Mesenchymal stem cell (in vitro differentiated cells and primary cell): ENCODE measurements at regions not wholly inside any gene's neighbourhood (a gene's known extent, or its start where the extent isn't known, plus 50 kb on each side); places are given as distances from the start of the nearest gene placed in this dataset.

ENCODE experiments used
- DNase-seq: peaks from one replicate; pipeline ENCODE4 v3.0.0-alpha.2; 2013
- H2AFZ ChIP-seq: one replicate; pipeline ENCODE4 v1.6.1; 2013; ENCODE audit warnings: low read depth, mild to moderate bottlenecking, control low read depth, inconsistent platforms, low read length, moderate library complexity
- H2AK5ac ChIP-seq: 2 replicates; pipeline ENCODE4 v1.6.1; 2013; ENCODE audit warnings: low read length, moderate library complexity, mild to moderate bottlenecking, inconsistent platforms; ENCODE audit not compliant: severe bottlenecking
- H2BK120ac ChIP-seq: one replicate; pipeline ENCODE4 v1.6.1; 2013; ENCODE audit warnings: low read depth, mild to moderate bottlenecking, inconsistent platforms, low read length, moderate library complexity
- H2BK12ac ChIP-seq, 2 experiments: one replicate each; pipeline ENCODE4 v1.6.1; 2013; ENCODE audit warnings: inconsistent platforms in 2 of 2, low read length in 2 of 2, mild to moderate bottlenecking in 2 of 2, moderate library complexity in 2 of 2, control low read depth in 1 of 2
- H2BK15ac ChIP-seq: one replicate; pipeline ENCODE4 v1.6.1; 2013; ENCODE audit warnings: mild to moderate bottlenecking, low read depth, inconsistent platforms; ENCODE audit not compliant: poor library complexity, severe bottlenecking
- H2BK5ac ChIP-seq: 2 replicates; pipeline ENCODE4 v1.6.1; 2013; ENCODE audit warnings: low read depth, mild to moderate bottlenecking, low read length, control low read depth, inconsistent platforms; ENCODE audit not compliant: poor library complexity, severe bottlenecking
- H3K14ac ChIP-seq, 2 experiments: one replicate each; pipeline ENCODE4 v1.6.1; 2013; ENCODE audit warnings: inconsistent platforms in 2 of 2, low read length in 2 of 2, control low read depth in 1 of 2, mild to moderate bottlenecking in 1 of 2, moderate library complexity in 1 of 2
- H3K18ac ChIP-seq, 2 experiments: one replicate each; pipeline ENCODE4 v1.6.1; 2013; ENCODE audit warnings: inconsistent platforms in 2 of 2, low read length in 2 of 2, control low read depth in 1 of 2, low read depth in 1 of 2, mild to moderate bottlenecking in 1 of 2
- H3K23ac ChIP-seq, 2 experiments: one replicate each; pipeline ENCODE4 v1.6.1; 2013; ENCODE audit warnings: inconsistent platforms in 2 of 2, low read length in 2 of 2, mild to moderate bottlenecking in 2 of 2, moderate library complexity in 2 of 2, control low read depth in 1 of 2
- H3K27ac ChIP-seq: 2 replicates; pipeline ENCODE4 v1.5.1; 2013; ENCODE audit warnings: mild to moderate bottlenecking, moderate library complexity, low read length, control low read depth, inconsistent platforms; ENCODE audit not compliant: poor library complexity, severe bottlenecking
- H3K27me3 ChIP-seq, 2 experiments: 2 replicates each; pipeline versions ENCODE4 v1.6.1 to v1.7.0; 2013; ENCODE audit warnings: low read length in 2 of 2, mild to moderate bottlenecking in 2 of 2, moderate library complexity in 2 of 2, control low read depth in 1 of 2, inconsistent platforms in 1 of 2; ENCODE audit not compliant: control insufficient read depth in 1 of 2, insufficient read depth in 1 of 2
- H3K36me3 ChIP-seq, 2 experiments: 2 replicates each; pipeline versions ENCODE4 v1.6.1 to v1.7.0; 2013; ENCODE audit warnings: low read length in 2 of 2, control low read depth in 1 of 2, inconsistent platforms in 1 of 2, low read depth in 1 of 2, mild to moderate bottlenecking in 1 of 2; ENCODE audit not compliant: insufficient read depth in 2 of 2, control insufficient read depth in 1 of 2
- H3K4ac ChIP-seq, 2 experiments: one replicate each; pipeline ENCODE4 v1.6.1; 2013; ENCODE audit warnings: inconsistent platforms in 2 of 2, low read length in 2 of 2, mild to moderate bottlenecking in 2 of 2, moderate library complexity in 2 of 2, control low read depth in 1 of 2, low read depth in 1 of 2
- H3K4me1 ChIP-seq: 2 replicates; pipeline ENCODE4 v1.6.1; 2013; ENCODE audit warnings: low read depth, low read length, control low read depth; ENCODE audit not compliant: control insufficient read depth, insufficient read depth
- H3K4me2 ChIP-seq: 2 replicates; pipeline ENCODE4 v1.6.1; 2013; ENCODE audit warnings: low read length, mild to moderate bottlenecking, inconsistent platforms; ENCODE audit not compliant: poor library complexity, severe bottlenecking
- H3K4me3 ChIP-seq, 2 experiments: 2 replicates each; pipeline versions ENCODE4 v1.5.1 to v1.7.0; 2013; ENCODE audit warnings: low read length in 2 of 2, mild to moderate bottlenecking in 2 of 2, control low read depth in 1 of 2, low read depth in 1 of 2; ENCODE audit not compliant: insufficient read depth in 1 of 2
- H3K79me1 ChIP-seq: replicated peaks from 2 replicates; pipeline ENCODE4 v1.6.1; 2013; ENCODE audit warnings: mild to moderate bottlenecking, control low read depth, low read length, inconsistent platforms; ENCODE audit not compliant: poor library complexity, severe bottlenecking
- H3K9ac ChIP-seq: 2 replicates; pipeline ENCODE4 v1.7.0; 2013; ENCODE audit warnings: mild to moderate bottlenecking, low read length, moderate library complexity
- H3K9me3 ChIP-seq: 2 replicates; pipeline ENCODE4 v1.7.0; 2013; ENCODE audit warnings: mild to moderate bottlenecking, low read length; ENCODE audit not compliant: control insufficient read depth
- H4K8ac ChIP-seq: one replicate; pipeline ENCODE4 v1.6.1; 2013; ENCODE audit warnings: inconsistent platforms, mild to moderate bottlenecking, low read length, moderate library complexity
- H4K91ac ChIP-seq: one replicate; pipeline ENCODE4 v1.6.1; 2013; ENCODE audit warnings: mild to moderate bottlenecking, low read length, inconsistent platforms
- WGBS: methylation state at CpG from one replicate; pipeline ENCODE4 v1.1.7; 2013; ENCODE audit warnings: mixed read lengths; 5-methylcytosine and 5-hydroxymethylcytosine counted together

GRCh38 chr17:65434878-65435277, 126.6 kb downstream of the AXIN2 start:
- H2AK5ac ChIP-seq: no peak overlapping the region
- WGBS: no CpG with 5 or more reads among the region's 2 CpGs
- no peak overlapping the region for H2BK120ac ChIP-seq
- H2BK5ac ChIP-seq: no peak overlapping the region
- H3K23ac ChIP-seq: no peak overlapping the region
- no peaks in the 10 kb centered on the region for H3K79me1 ChIP-seq
- H2BK15ac ChIP-seq: no peak overlapping the region
- H3K9me3 ChIP-seq: peaks cover 13% of the 10 kb centered on the region
- peaks cover 1 to 13% of the 10 kb centered on the region in 2 experiments for H3K27me3 ChIP-seq
- no peak overlapping the region for H3K4me3 ChIP-seq
- H3K36me3 ChIP-seq: no peaks in the 10 kb centered on the region
- H3K4ac ChIP-seq: no peak overlapping the region
- H3K14ac ChIP-seq: no peak overlapping the region
- no peak overlapping the region for H3K4me2 ChIP-seq
- no peak overlapping the region for H3K27ac ChIP-seq
- no peak overlapping the region for H4K8ac ChIP-seq
- no peak for DNase-seq
- no peaks in the 10 kb centered on the region for H3K4me1 ChIP-seq
- no peak overlapping the region for H3K18ac ChIP-seq
- H3K9ac ChIP-seq: no peak overlapping the region
- H2BK12ac ChIP-seq: no peak overlapping the region
- H4K91ac ChIP-seq: no peak overlapping the region
- no peak overlapping the region for H2AFZ ChIP-seq

- Histone ChIP-seq H3K27ac (no peak overlapping the region), H4K8ac (no peak overlapping the region), H2AFZ (no peak overlapping the region), H2BK15ac (no peak overlapping the region), H2AK5ac (no peak overlapping the region), H3K14ac (no peak overlapping the region), H3K23ac (no peak overlapping the region), H3K9ac (no peak overlapping the region), H3K18ac (no peak overlapping the region), H2BK120ac (no peak overlapping the region), H3K4me2 (no peak overlapping the region), H3K27me3 (peaks cover 5 to 18% of the 10 kb centered on the region in 2 experiments), H3K4me1 (no peaks in the 10 kb centered on the region), H3K4me3 (no peak overlapping the region), H3K36me3 (no peaks in the 10 kb centered on the region), H2BK12ac (no peak overlapping the region), H3K9me3 (peaks cover 13% of the 10 kb centered on the region), H3K4ac (no peak overlapping the region), H2BK5ac (no peak overlapping the region), H3K79me1 (no peaks in the 10 kb centered on the region), H4K91ac (no peak overlapping the region)
- no peak for DNase-seq
- WGBS: 90% methylated on average over 7 of the region's 7 CpGs
Measured at GRCh38 chr17:65434251-65434650, 127.2 kb downstream of the AXIN2 start.

- no peaks in the 10 kb centered on the region for H3K79me1 ChIP-seq
- no peak overlapping the region for H3K4me3 ChIP-seq
- H2BK12ac ChIP-seq: no peak overlapping the region
- H3K4me2 ChIP-seq: no peak overlapping the region
- DNase-seq: no peak
- no peak overlapping the region for H3K9ac ChIP-seq
- no peak overlapping the region for H4K8ac ChIP-seq
- H2BK5ac ChIP-seq: no peak overlapping the region
- no peak overlapping the region for H3K14ac ChIP-seq
- H3K23ac ChIP-seq: no peak overlapping the region
- H3K27ac ChIP-seq: no peak overlapping the region
- H3K27me3 ChIP-seq: peaks cover 5 to 18% of the 10 kb centered on the region in 2 experiments
- no peak overlapping the region for H3K18ac ChIP-seq
- peaks cover 13% of the 10 kb centered on the region for H3K9me3 ChIP-seq
- no peaks in the 10 kb centered on the region for H3K36me3 ChIP-seq
- H2BK120ac ChIP-seq: no peak overlapping the region
- no peak overlapping the region for H2AK5ac ChIP-seq
- no peaks in the 10 kb centered on the region for H3K4me1 ChIP-seq
- H4K91ac ChIP-seq: no peak overlapping the region
- H2AFZ ChIP-seq: no peak overlapping the region
- no peak overlapping the region for H2BK15ac ChIP-seq
- H3K4ac ChIP-seq: no peak overlapping the region
- 97% methylated on average over 1 of the region's 4 CpGs for WGBS
Measured at GRCh38 chr17:65433592-65433991, 127.9 kb downstream of the AXIN2 start.

- H3K9ac ChIP-seq: no peak overlapping the region
- no peak overlapping the region for H2BK5ac ChIP-seq
Measured at GRCh38 chr17:65433157-65433556, 128.3 kb downstream of the AXIN2 start.

More at GRCh38 chr17:65433157-65433556, 128.3 kb downstream of the AXIN2 start:
- Histone ChIP-seq H4K91ac (no peak overlapping the region), H4K8ac (no peak overlapping the region), H3K14ac (no peak overlapping the region), H3K23ac (no peak overlapping the region), H2BK12ac (no peak overlapping the region), H3K18ac (no peak overlapping the region), H3K27me3 (peaks cover 5 to 18% of the 10 kb centered on the region in 2 experiments), H2BK120ac (no peak overlapping the region), H3K36me3 (no peaks in the 10 kb centered on the region), H3K4me1 (no peaks in the 10 kb centered on the region), H3K79me1 (no peaks in the 10 kb centered on the region), H3K4ac (no peak overlapping the region), H2AK5ac (no peak overlapping the region), H2AFZ (no peak overlapping the region), H3K4me2 (no peak overlapping the region), H2BK15ac (no peak overlapping the region), H3K4me3 (no peak overlapping the region), H3K9me3 (peaks cover 13% of the 10 kb centered on the region), H3K27ac (no peak overlapping the region)
- no peak for DNase-seq
- WGBS: 96% methylated on average over 1 of the region's 1 CpG
